WI38 (cell line): ENCODE measurements at regions not wholly inside any gene's neighbourhood (a gene's known extent, or its start where the extent isn't known, plus 50 kb on each side); places are given as distances from the start of the nearest gene placed in this dataset.
"Not testable (repeated sequence)": the region's sequence is repeated elsewhere in the genome, so short reads cannot be mapped to it uniquely, and the experiment has no call there.

ENCODE experiments used
- H3K4me3 ChIP-seq: 2 replicates; pipeline ENCODE4 v1.5.1; 2011; ENCODE audit warnings: low read depth, mild to moderate bottlenecking, control low read depth, low read length
- TF ChIP-seq, protein P1 (sequence below): IDR thresholded peaks from 2 replicates; pipeline ENCODE4 v1.5.1; 2012; ENCODE audit warnings: low read depth, mild to moderate bottlenecking, control low read depth, low read length

- TF ChIP-seq, protein P1, sequence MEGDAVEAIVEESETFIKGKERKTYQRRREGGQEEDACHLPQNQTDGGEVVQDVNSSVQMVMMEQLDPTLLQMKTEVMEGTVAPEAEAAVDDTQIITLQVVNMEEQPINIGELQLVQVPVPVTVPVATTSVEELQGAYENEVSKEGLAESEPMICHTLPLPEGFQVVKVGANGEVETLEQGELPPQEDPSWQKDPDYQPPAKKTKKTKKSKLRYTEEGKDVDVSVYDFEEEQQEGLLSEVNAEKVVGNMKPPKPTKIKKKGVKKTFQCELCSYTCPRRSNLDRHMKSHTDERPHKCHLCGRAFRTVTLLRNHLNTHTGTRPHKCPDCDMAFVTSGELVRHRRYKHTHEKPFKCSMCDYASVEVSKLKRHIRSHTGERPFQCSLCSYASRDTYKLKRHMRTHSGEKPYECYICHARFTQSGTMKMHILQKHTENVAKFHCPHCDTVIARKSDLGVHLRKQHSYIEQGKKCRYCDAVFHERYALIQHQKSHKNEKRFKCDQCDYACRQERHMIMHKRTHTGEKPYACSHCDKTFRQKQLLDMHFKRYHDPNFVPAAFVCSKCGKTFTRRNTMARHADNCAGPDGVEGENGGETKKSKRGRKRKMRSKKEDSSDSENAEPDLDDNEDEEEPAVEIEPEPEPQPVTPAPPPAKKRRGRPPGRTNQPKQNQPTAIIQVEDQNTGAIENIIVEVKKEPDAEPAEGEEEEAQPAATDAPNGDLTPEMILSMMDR = no peak
- no peak overlapping the region for H3K4me3 ChIP-seq
Measured at GRCh38 chr6:12543953-12544352, 172.6 kb upstream of the PHACTR1 start.

DNA sequence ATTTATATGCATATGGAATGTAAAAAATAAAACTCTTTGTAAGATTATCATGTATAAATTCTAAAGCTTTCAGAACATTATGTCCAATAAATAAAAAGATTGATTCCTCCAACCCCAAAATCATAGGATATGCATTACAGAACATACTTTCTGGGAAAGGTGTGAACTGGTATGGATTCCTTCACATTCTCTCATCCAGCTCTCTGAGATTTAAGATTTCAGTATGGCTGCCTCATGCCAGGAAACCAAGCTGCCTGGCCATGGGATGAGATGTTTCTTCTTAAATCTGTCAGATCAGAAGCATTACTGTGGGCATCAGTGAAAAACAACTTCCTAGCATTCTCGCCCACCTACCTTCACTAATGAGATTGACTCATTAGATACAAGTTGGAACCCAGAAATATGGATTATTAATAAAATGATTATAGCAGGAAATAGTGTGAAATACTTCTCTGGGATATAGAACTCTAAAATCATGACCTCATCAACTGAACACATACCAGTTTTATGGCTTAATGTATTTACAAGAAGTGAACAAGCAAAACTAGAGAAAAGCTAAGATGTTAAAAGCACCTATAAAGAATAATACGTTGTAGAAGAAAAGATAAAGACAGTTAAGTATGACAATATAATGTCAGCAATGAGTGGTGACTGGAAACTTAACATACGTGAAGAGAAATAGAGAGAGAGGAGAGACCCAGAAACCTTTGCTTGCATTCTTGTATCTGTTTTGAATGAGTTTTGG lies 171.6 kb upstream of the PHACTR1 start:
- TF ChIP-seq, protein P1 = no peak

GRCh38 chr6:12545619-12546409 lies 170.8 kb upstream of the PHACTR1 start:
- H3K4me3 ChIP-seq = no peak overlapping the region
- TF ChIP-seq, protein P1 = no peak

More for the DNA sequence above, 171.6 kb upstream of the PHACTR1 start:
- no peak overlapping the region for H3K4me3 ChIP-seq

- TF ChIP-seq, protein P1 = no peak
- no peak overlapping the region for H3K4me3 ChIP-seq
Measured at GRCh38 chr6:12546410-12547002, 170.1 kb upstream of the PHACTR1 start.

GRCh38 chr6:12548526-12548925 lies 168.0 kb upstream of the PHACTR1 start:
- TF ChIP-seq, protein P1 = no peak
- H3K4me3 ChIP-seq = no peak overlapping the region

- not testable (repeated sequence) for H3K4me3 ChIP-seq
Measured at GRCh38 chr6:12549445-12549844, 167.1 kb upstream of the PHACTR1 start.

DNA sequence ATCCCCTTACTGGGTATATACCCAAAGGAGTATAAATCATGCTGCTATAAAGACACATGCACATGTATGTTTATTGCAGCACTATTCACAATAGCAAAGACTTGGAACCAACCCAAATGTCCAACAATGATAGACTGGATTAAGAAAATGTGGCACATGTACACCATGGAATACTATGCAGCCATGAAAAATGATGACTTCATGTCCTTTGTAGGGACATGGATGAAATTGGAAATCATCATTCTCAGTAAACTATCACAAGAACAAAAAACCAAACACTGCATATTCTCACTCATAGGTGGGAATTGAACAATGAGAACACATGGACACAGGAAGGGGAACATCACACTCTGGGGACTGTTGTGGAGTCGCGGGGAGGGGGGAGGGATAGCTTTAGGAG lies 161.7 kb upstream of the PHACTR1 start:
- H3K4me3 ChIP-seq = not testable (repeated sequence)

GRCh38 chr6:12555267-12555666 lies 161.3 kb upstream of the PHACTR1 start:
- TF ChIP-seq, protein P1 = no peak
- no peak overlapping the region for H3K4me3 ChIP-seq
